ENCODE measurements at regions not wholly inside any gene's neighbourhood (a gene's known extent, or its start where the extent isn't known, plus 50 kb on each side); places are given as distances from the start of the nearest gene placed in this dataset.

GRCh38 chr12:94872971-94873733 lies 130.3 kb downstream of the NDUFA12 start:
- 0 out of 2 replicates have a peak, but pooled peaks have one; percentile 54 for TF ChIP-seq ZBTB7A (IDR thresholded peaks at IDR 0.05; ENCODE audit: low read depth)
- no peak for TF ChIP-seq EP300 (IDR thresholded peaks at IDR 0.05; ENCODE audit: borderline replicate concordance)
- peak; percentile 77 for TF ChIP-seq EGR1 (IDR thresholded peaks at IDR 0.05)
- TF ChIP-seq TEAD4 (IDR thresholded peaks at IDR 0.05), result no peak
- TF ChIP-seq TCF12 (IDR thresholded peaks at IDR 0.05; ENCODE audit: low read depth), result no peak

- TF ChIP-seq FOXM1 (IDR thresholded peaks at IDR 0.05; ENCODE audit: borderline replicate concordance, low read depth), result no peak
- no peak for TF ChIP-seq EP300 (IDR thresholded peaks at IDR 0.05; ENCODE audit: borderline replicate concordance)
Observed at GRCh38 chr12:94872671-94872970, 130.9 kb downstream of the NDUFA12 start.

DNA sequence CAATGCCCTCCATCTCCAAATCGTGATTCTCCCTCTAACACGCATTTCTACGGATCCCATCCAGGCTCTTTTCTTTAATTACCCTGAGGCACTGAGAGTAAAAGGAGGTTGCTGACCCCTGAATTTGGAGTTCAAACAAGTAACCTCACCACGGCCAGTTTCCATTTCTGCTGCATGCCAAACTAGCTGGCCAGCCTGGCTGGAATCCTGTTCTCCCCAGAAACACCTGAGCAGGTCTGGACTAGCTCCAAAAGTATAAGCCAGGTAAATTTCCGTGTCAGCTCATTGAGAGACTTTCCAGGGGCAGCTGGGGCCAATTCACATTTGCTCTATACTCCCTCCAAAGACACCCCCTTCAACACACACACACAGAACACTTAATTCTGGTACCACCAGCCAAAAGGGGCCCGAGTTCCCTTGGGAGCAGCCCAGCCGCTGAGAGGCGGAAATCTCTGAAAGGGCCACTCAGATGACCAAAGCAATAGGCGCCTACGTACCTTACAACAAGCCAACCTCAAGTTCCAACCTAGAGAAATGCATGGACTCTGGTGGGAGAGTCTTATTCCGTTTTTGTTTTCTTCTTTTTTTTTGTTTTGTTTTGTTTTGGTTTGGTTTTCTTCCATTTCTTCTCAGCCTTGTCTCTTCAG lies 131.4 kb downstream of the NDUFA12 start:
- TF ChIP-seq, protein P1, sequence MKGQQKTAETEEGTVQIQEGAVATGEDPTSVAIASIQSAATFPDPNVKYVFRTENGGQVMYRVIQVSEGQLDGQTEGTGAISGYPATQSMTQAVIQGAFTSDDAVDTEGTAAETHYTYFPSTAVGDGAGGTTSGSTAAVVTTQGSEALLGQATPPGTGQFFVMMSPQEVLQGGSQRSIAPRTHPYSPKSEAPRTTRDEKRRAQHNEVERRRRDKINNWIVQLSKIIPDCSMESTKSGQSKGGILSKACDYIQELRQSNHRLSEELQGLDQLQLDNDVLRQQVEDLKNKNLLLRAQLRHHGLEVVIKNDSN (IDR thresholded peaks at IDR 0.05), result no peak
- TF ChIP-seq NFIC (IDR thresholded peaks at IDR 0.05), result 0 out of 2 replicates have a peak, but pooled peaks have one; percentile 10

GRCh38 chr12:94870511-94870910 lies 133.0 kb downstream of the NDUFA12 start:
- TF ChIP-seq TAF1 (IDR thresholded peaks at IDR 0.05; ENCODE audit: low read depth), result no peak
- TF ChIP-seq, protein P2, sequence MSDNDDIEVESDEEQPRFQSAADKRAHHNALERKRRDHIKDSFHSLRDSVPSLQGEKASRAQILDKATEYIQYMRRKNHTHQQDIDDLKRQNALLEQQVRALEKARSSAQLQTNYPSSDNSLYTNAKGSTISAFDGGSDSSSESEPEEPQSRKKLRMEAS (IDR thresholded peaks at IDR 0.05), result no peak
- TF ChIP-seq, protein P1 (IDR thresholded peaks at IDR 0.05), result no peak
- TF ChIP-seq TEAD4 (IDR thresholded peaks at IDR 0.05), result no peak
- TF ChIP-seq YY1 (IDR thresholded peaks at IDR 0.05; ENCODE audit: low read depth), result no peak
- no peak for TF ChIP-seq EP300 (IDR thresholded peaks at IDR 0.05; ENCODE audit: borderline replicate concordance)
- no peak for TF ChIP-seq ZBTB7A (IDR thresholded peaks at IDR 0.05; ENCODE audit: low read depth)
- TF ChIP-seq CEBPB (IDR thresholded peaks at IDR 0.05), result no peak
- no peak for TF ChIP-seq REST (IDR thresholded peaks at IDR 0.05; ENCODE audit: low read depth)

GRCh38 chr12:94868161-94868560 lies 135.3 kb downstream of the NDUFA12 start:
- TF ChIP-seq TEAD4 (IDR thresholded peaks at IDR 0.05) (no peak), ZBTB7A (IDR thresholded peaks at IDR 0.05; ENCODE audit: low read depth) (no peak), TCF12 (IDR thresholded peaks at IDR 0.05; ENCODE audit: low read depth) (no peak), NFIC (IDR thresholded peaks at IDR 0.05) (no peak), RAD21 (IDR thresholded peaks at IDR 0.05; ENCODE audit: low read depth) (no peak), CREB1 (IDR thresholded peaks at IDR 0.05; ENCODE audit: low read depth) (no peak), TAF1 (IDR thresholded peaks at IDR 0.05; ENCODE audit: low read depth) (no peak), EP300 (IDR thresholded peaks at IDR 0.05; ENCODE audit: borderline replicate concordance) (no peak), REST (IDR thresholded peaks at IDR 0.05; ENCODE audit: low read depth) (no peak), FOXM1 (IDR thresholded peaks at IDR 0.05; ENCODE audit: borderline replicate concordance, low read depth) (no peak), EGR1 (IDR thresholded peaks at IDR 0.05) (no peak), CEBPB (IDR thresholded peaks at IDR 0.05) (no peak), YY1 (IDR thresholded peaks at IDR 0.05; ENCODE audit: low read depth) (no peak)
- TF ChIP-seq, protein P1 (IDR thresholded peaks at IDR 0.05), result no peak
- TF ChIP-seq, protein P2 (IDR thresholded peaks at IDR 0.05), result no peak

Measured in Ishikawa (cell line).